Lower leg skin (tissue), 4 donors: ENCODE measurements at regions not wholly inside any gene's neighbourhood (a gene's known extent, or its start where the extent isn't known, plus 50 kb on each side); places are given as distances from the start of the nearest gene placed in this dataset.

ENCODE experiments used
- DNase-seq, 2 donors: peaks; one replicate each; pipeline ENCODE4 v3.0.0-alpha.2; 2019; ENCODE audit warnings: low spot score in 2 of 2
- H3K4me3 ChIP-seq: fragments of 200-600 bp; sonication (generic); 2 replicates; pipeline ENCODE4 v1.5.1; 2017; ENCODE audit warnings: mild to moderate bottlenecking, low read depth; ENCODE audit not compliant: poor library complexity, severe bottlenecking
- CTCF ChIP-seq, 3 donors: fragments of 450-650 bp; IDR thresholded peaks; one replicate each; pipeline ENCODE4 v1.5.1; 2016; ENCODE audit warnings: antibody characterized with exemption in 3 of 3, mild to moderate bottlenecking in 3 of 3, moderate library complexity in 2 of 3
- POLR2A ChIP-seq, 2 donors: fragments of 450-650 bp; IDR thresholded peaks; one replicate each; pipeline ENCODE4 v1.6.1; 2016 to 2017; ENCODE audit warnings: antibody characterized with exemption in 2 of 2, mild to moderate bottlenecking in 1 of 2, moderate library complexity in 1 of 2
- WGBS, 2 donors: methylation state at CpG; one replicate each; pipeline ENCODE4 v1.1.5; 2018; 5-methylcytosine and 5-hydroxymethylcytosine counted together
- intact Hi-C: fragments of 100-400 bp; cut with DNase I; formaldehyde crosslinking; loops from one replicate; pipeline ENCODE4 v1.15.0; 2023; ENCODE audit warnings: low total_unique reads

GRCh38 chr16:73154063-73154870, 106.3 kb upstream of the ZFHX3 start:
- no peak overlapping the region for H3K4me3 ChIP-seq
- WGBS, 2 donors, result 82 to 83% methylated on average over 10 of the region's 10 CpGs
- intact Hi-C loops, result no loop called here
- peak in 1 of 2 donors; percentile 54 for DNase-seq
- TF ChIP-seq POLR2A (IDR thresholded peaks at IDR 0.05) (no peak), CTCF (IDR thresholded peaks at IDR 0.05) (no peak)

DNA sequence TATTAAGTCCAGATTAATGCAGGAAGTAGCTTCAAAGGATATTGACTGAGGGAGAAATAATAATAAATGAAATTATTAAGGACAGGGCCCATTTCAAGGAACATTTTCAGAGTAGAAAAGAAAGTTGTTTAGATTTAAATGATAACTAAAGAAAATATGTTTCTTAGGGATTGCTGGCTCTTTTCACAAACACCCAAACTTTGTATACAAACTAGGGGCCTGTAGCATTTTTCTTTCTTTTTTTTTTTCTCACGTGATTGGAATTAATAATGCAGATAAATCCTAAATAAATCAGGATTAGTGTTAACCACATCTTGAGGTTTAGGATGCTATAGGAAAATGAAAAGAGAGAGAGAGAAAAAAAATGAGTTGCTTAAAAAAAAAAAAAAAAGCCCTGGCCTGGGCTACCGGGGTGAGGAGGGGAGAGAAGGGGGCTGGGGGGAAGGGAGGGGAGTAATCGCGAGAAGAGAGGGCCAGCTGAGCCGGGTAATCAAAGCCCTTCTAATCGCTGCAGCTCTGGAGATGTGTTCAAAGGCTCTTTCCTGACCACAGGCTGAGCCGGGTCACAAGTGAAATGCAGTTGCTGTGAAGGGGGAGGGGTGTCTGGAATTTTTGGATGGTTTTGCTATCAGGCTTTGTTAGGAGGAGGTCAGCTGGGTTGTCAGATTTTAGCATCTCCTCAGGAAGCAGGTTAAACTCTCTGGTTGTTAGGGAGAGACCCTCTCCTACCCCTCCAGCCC, 104.6 kb upstream of the ZFHX3 start:
- no peak overlapping the region for H3K4me3 ChIP-seq
- intact Hi-C loops, result no loop called here
- WGBS, 2 donors, result 32 to 35% methylated on average over 7 of the region's 7 CpGs
- DNase-seq, result no peak
- TF ChIP-seq POLR2A (IDR thresholded peaks at IDR 0.05) (no peak), CTCF (IDR thresholded peaks at IDR 0.05) (no peak)

- no peak overlapping the region for H3K4me3 ChIP-seq
- intact Hi-C loops, result no loop called here
- no peak for DNase-seq
- WGBS, 2 donors, result 77 to 82% methylated on average over 6 of the region's 6 CpGs
- TF ChIP-seq CTCF (IDR thresholded peaks at IDR 0.05), result no peak
- no peak for TF ChIP-seq POLR2A (IDR thresholded peaks at IDR 0.05)
Observed at GRCh38 chr16:73151941-73152340, 104.0 kb upstream of the ZFHX3 start.

DNA sequence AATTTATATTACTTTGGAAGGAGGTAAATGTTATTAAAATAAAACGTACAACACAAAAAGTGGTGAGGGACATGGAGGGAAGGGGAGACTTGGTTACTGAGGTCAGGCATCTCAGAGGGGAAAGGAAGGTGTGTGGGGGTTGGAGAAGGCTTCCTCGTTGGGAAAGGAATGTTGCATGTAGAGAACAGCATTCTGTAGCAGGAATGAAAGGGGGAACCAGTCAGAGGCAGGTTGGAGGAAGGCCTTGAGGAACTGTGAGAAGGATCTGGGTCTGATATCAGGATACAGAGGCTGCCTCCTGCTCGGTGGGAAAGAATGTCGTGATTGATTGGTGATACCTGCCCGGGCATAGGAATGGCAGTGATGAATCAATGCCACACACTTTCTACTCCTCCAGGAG, 103.3 kb upstream of the ZFHX3 start:
- intact Hi-C loops, result no loop called here
- H3K4me3 ChIP-seq, result no peak overlapping the region
- DNase-seq, result no peak
- TF ChIP-seq POLR2A (IDR thresholded peaks at IDR 0.05) (no peak), CTCF (IDR thresholded peaks at IDR 0.05) (no peak)
- WGBS, 2 donors, result 41 to 53% methylated on average over 5 of the region's 5 CpGs

DNA sequence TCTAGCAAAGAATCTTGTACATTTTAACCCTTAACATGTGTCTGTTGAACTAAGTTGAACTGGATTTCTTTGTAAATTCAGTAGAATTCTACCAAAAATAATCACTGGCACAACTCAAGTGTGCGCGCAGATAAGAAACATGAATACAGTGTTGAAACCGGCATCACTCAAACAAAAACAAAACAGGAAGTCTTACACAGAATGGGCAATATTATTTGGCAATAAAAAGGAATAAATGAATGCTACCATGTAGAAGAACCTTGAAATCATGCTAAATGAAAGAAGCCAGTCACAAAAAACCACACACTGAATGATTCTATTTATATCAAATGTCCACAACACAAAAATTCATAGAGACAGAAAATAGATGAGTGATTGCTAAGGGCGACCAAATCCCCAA, 102.9 kb upstream of the ZFHX3 start:
- no peak overlapping the region for H3K4me3 ChIP-seq
- TF ChIP-seq POLR2A (IDR thresholded peaks at IDR 0.05), result no peak
- no peak for TF ChIP-seq CTCF (IDR thresholded peaks at IDR 0.05)
- intact Hi-C loops, result no loop called here
- no peak for DNase-seq
- 81% methylated on average over 4 of the region's 4 CpGs for WGBS, 2 donors
